ENCODE measurements at regions not wholly inside any gene's neighbourhood (a gene's known extent, or its start where the extent isn't known, plus 50 kb on each side); places are given as distances from the start of the nearest gene placed in this dataset.

- Mint-ChIP-seq H3K9me3 (ENCODE audit: insufficient read depth) (peaks cover 4% of the 10 kb centered on the region), H3K4me1 (no peaks in the 10 kb centered on the region), H3K27ac (no peak overlapping the region), H3K4me3 (no peak overlapping the region), H3K27me3 (no peaks in the 10 kb centered on the region)
- WGBS (ENCODE audit: insufficient coverage) = 79% methylated on average over 2 of the region's 5 CpGs
- Histone ChIP-seq H3K79me2 (ENCODE audit: control insufficient read depth, insufficient read depth, low read length) (no peaks in the 10 kb centered on the region), H3K4me2 (replicated peaks; ENCODE audit: low read depth, low read length, poor library complexity, severe bottlenecking) (no peak overlapping the region), H3K4me1 (ENCODE audit: control insufficient read depth in 2 of 2, insufficient read depth in 2 of 2, low read length in 2 of 2) (no peaks in the 10 kb centered on the region), H3K27me3 (replicated peaks in 1 of 4; ENCODE audit: control extremely low read depth in 1 of 4, control insufficient read depth in 3 of 4, insufficient read depth in 4 of 4, low read length in 3 of 4) (no peaks in the 10 kb centered on the region), H3K27ac (ENCODE audit: low read length in 2 of 2) (no peak overlapping the region), H3K9ac (ENCODE audit: low read length) (no peak overlapping the region), H2AFZ (ENCODE audit: insufficient read depth, low read depth, low read length, poor library complexity, severe bottlenecking) (no peak overlapping the region), H3K36me3 (replicated peaks in 1 of 2; ENCODE audit: control extremely low read depth in 1 of 2, control insufficient read depth in 1 of 2, extremely low read depth in 1 of 2, insufficient read depth in 2 of 2, low read length in 1 of 2) (no peaks in the 10 kb centered on the region), H3K4me3 (ENCODE audit: control extremely low read depth in 1 of 5, extremely low read depth in 1 of 5, insufficient read depth in 1 of 5, low read depth in 2 of 5, low read length in 4 of 5) (no peak overlapping the region), H3K9me3 (ENCODE audit: control extremely low read depth in 1 of 3, control insufficient read depth in 2 of 3, insufficient read depth in 1 of 3, low read length in 2 of 3) (no peaks in the 10 kb centered on the region), H4K20me1 (ENCODE audit: control insufficient read depth, insufficient read depth, low read length, poor library complexity, severe bottlenecking) (no peaks in the 10 kb centered on the region)
- ATAC-seq (ENCODE audit: low read depth) = no peak
- TF ChIP-seq CTCF (IDR thresholded peaks at IDR 0.05) (no peak), EZH2 (IDR thresholded peaks at IDR 0.05; ENCODE audit: borderline replicate concordance, insufficient read depth, low read depth, low read length, poor library complexity, severe bottlenecking) (no peak)
- POLR2A ChIA-PET = no interaction called here
- intact Hi-C loops (cut with micrococcal nuclease) = no loop called here
- DNase-seq = no peak
- CTCF ChIA-PET = no interaction called here
These were observed 453.9 kb downstream of the NFIB start for GRCh38 chr9:13860019-13860418.

GRCh38 chr9:13857521-13857920 is 456.4 kb downstream of the NFIB start:
- Histone ChIP-seq H3K36me3 (replicated peaks in 1 of 2; ENCODE audit: control extremely low read depth in 1 of 2, control insufficient read depth in 1 of 2, extremely low read depth in 1 of 2, insufficient read depth in 2 of 2, low read length in 1 of 2) (no peaks in the 10 kb centered on the region), H3K9ac (ENCODE audit: low read length) (no peak overlapping the region), H4K20me1 (ENCODE audit: control insufficient read depth, insufficient read depth, low read length, poor library complexity, severe bottlenecking) (no peaks in the 10 kb centered on the region), H3K27ac (ENCODE audit: low read length in 2 of 2) (no peak overlapping the region), H3K4me3 (ENCODE audit: control extremely low read depth in 1 of 5, extremely low read depth in 1 of 5, insufficient read depth in 1 of 5, low read depth in 2 of 5, low read length in 4 of 5) (no peak overlapping the region), H2AFZ (ENCODE audit: insufficient read depth, low read depth, low read length, poor library complexity, severe bottlenecking) (no peak overlapping the region), H3K4me2 (replicated peaks; ENCODE audit: low read depth, low read length, poor library complexity, severe bottlenecking) (no peak overlapping the region), H3K79me2 (ENCODE audit: control insufficient read depth, insufficient read depth, low read length) (no peaks in the 10 kb centered on the region), H3K4me1 (ENCODE audit: control insufficient read depth in 2 of 2, insufficient read depth in 2 of 2, low read length in 2 of 2) (no peaks in the 10 kb centered on the region), H3K9me3 (ENCODE audit: control extremely low read depth in 1 of 3, control insufficient read depth in 2 of 3, insufficient read depth in 1 of 3, low read length in 2 of 3) (no peaks in the 10 kb centered on the region), H3K27me3 (replicated peaks in 1 of 4; ENCODE audit: control extremely low read depth in 1 of 4, control insufficient read depth in 3 of 4, insufficient read depth in 4 of 4, low read length in 3 of 4) (no peaks in the 10 kb centered on the region)
- CTCF ChIA-PET = interaction anchor here (0.6 kb wide), 1 partner anchor 1445 kb away, joined by 4 read pairs; no protein-coding TSS in a partner anchor
- Mint-ChIP-seq H3K27me3 (no peaks in the 10 kb centered on the region), H3K4me3 (no peak overlapping the region), H3K4me1 (no peaks in the 10 kb centered on the region), H3K9me3 (ENCODE audit: insufficient read depth) (peaks cover 4% of the 10 kb centered on the region), H3K27ac (no peak overlapping the region)
- ATAC-seq (ENCODE audit: low read depth) = no peak
- intact Hi-C loops (cut with micrococcal nuclease) = no loop called here
- no peak for TF ChIP-seq CTCF (IDR thresholded peaks at IDR 0.05)
- TF ChIP-seq EZH2 (IDR thresholded peaks at IDR 0.05; ENCODE audit: borderline replicate concordance, insufficient read depth, low read depth, low read length, poor library complexity, severe bottlenecking) = no peak
- DNase-seq = no peak
- POLR2A ChIA-PET = no interaction called here

All from B cell (primary cell).